Mesenchymal stem cell (in vitro differentiated cells and primary cell): ENCODE measurements at regions not wholly inside any gene's neighbourhood (a gene's known extent, or its start where the extent isn't known, plus 50 kb on each side); places are given as distances from the start of the nearest gene placed in this dataset.

Experiments used
- DNase-seq: peaks from one replicate; pipeline ENCODE4 v3.0.0-alpha.2; 2013
- H2AFZ ChIP-seq: one replicate; pipeline ENCODE4 v1.6.1; 2013; ENCODE audit warnings: low read depth, mild to moderate bottlenecking, control low read depth, inconsistent platforms, low read length, moderate library complexity
- H2AK5ac ChIP-seq: 2 replicates; pipeline ENCODE4 v1.6.1; 2013; ENCODE audit warnings: low read length, moderate library complexity, mild to moderate bottlenecking, inconsistent platforms; ENCODE audit not compliant: severe bottlenecking
- H2BK120ac ChIP-seq: one replicate; pipeline ENCODE4 v1.6.1; 2013; ENCODE audit warnings: low read depth, mild to moderate bottlenecking, inconsistent platforms, low read length, moderate library complexity
- H2BK12ac ChIP-seq, 2 experiments: one replicate each; pipeline ENCODE4 v1.6.1; 2013; ENCODE audit warnings: inconsistent platforms in 2 of 2, low read length in 2 of 2, mild to moderate bottlenecking in 2 of 2, moderate library complexity in 2 of 2, control low read depth in 1 of 2
- H2BK15ac ChIP-seq: one replicate; pipeline ENCODE4 v1.6.1; 2013; ENCODE audit warnings: mild to moderate bottlenecking, low read depth, inconsistent platforms; ENCODE audit not compliant: poor library complexity, severe bottlenecking
- H2BK5ac ChIP-seq: 2 replicates; pipeline ENCODE4 v1.6.1; 2013; ENCODE audit warnings: low read depth, mild to moderate bottlenecking, low read length, control low read depth, inconsistent platforms; ENCODE audit not compliant: poor library complexity, severe bottlenecking
- H3K14ac ChIP-seq, 2 experiments: one replicate each; pipeline ENCODE4 v1.6.1; 2013; ENCODE audit warnings: inconsistent platforms in 2 of 2, low read length in 2 of 2, control low read depth in 1 of 2, mild to moderate bottlenecking in 1 of 2, moderate library complexity in 1 of 2
- H3K18ac ChIP-seq, 2 experiments: one replicate each; pipeline ENCODE4 v1.6.1; 2013; ENCODE audit warnings: inconsistent platforms in 2 of 2, low read length in 2 of 2, control low read depth in 1 of 2, low read depth in 1 of 2, mild to moderate bottlenecking in 1 of 2
- H3K23ac ChIP-seq, 2 experiments: one replicate each; pipeline ENCODE4 v1.6.1; 2013; ENCODE audit warnings: inconsistent platforms in 2 of 2, low read length in 2 of 2, mild to moderate bottlenecking in 2 of 2, moderate library complexity in 2 of 2, control low read depth in 1 of 2
- H3K27ac ChIP-seq: 2 replicates; pipeline ENCODE4 v1.5.1; 2013; ENCODE audit warnings: mild to moderate bottlenecking, moderate library complexity, low read length, control low read depth, inconsistent platforms; ENCODE audit not compliant: poor library complexity, severe bottlenecking
- H3K27me3 ChIP-seq, 2 experiments: 2 replicates each; pipeline versions ENCODE4 v1.6.1 to v1.7.0; 2013; ENCODE audit warnings: low read length in 2 of 2, mild to moderate bottlenecking in 2 of 2, moderate library complexity in 2 of 2, control low read depth in 1 of 2, inconsistent platforms in 1 of 2; ENCODE audit not compliant: control insufficient read depth in 1 of 2, insufficient read depth in 1 of 2
- H3K36me3 ChIP-seq, 2 experiments: 2 replicates each; pipeline versions ENCODE4 v1.6.1 to v1.7.0; 2013; ENCODE audit warnings: low read length in 2 of 2, control low read depth in 1 of 2, inconsistent platforms in 1 of 2, low read depth in 1 of 2, mild to moderate bottlenecking in 1 of 2; ENCODE audit not compliant: insufficient read depth in 2 of 2, control insufficient read depth in 1 of 2
- H3K4ac ChIP-seq, 2 experiments: one replicate each; pipeline ENCODE4 v1.6.1; 2013; ENCODE audit warnings: inconsistent platforms in 2 of 2, low read length in 2 of 2, mild to moderate bottlenecking in 2 of 2, moderate library complexity in 2 of 2, control low read depth in 1 of 2, low read depth in 1 of 2
- H3K4me1 ChIP-seq: 2 replicates; pipeline ENCODE4 v1.6.1; 2013; ENCODE audit warnings: low read depth, low read length, control low read depth; ENCODE audit not compliant: control insufficient read depth, insufficient read depth
- H3K4me2 ChIP-seq: 2 replicates; pipeline ENCODE4 v1.6.1; 2013; ENCODE audit warnings: low read length, mild to moderate bottlenecking, inconsistent platforms; ENCODE audit not compliant: poor library complexity, severe bottlenecking
- H3K4me3 ChIP-seq, 2 experiments: 2 replicates each; pipeline versions ENCODE4 v1.5.1 to v1.7.0; 2013; ENCODE audit warnings: low read length in 2 of 2, mild to moderate bottlenecking in 2 of 2, control low read depth in 1 of 2, low read depth in 1 of 2; ENCODE audit not compliant: insufficient read depth in 1 of 2
- H3K79me1 ChIP-seq: replicated peaks from 2 replicates; pipeline ENCODE4 v1.6.1; 2013; ENCODE audit warnings: mild to moderate bottlenecking, control low read depth, low read length, inconsistent platforms; ENCODE audit not compliant: poor library complexity, severe bottlenecking
- H3K9ac ChIP-seq: 2 replicates; pipeline ENCODE4 v1.7.0; 2013; ENCODE audit warnings: mild to moderate bottlenecking, low read length, moderate library complexity
- H3K9me3 ChIP-seq: 2 replicates; pipeline ENCODE4 v1.7.0; 2013; ENCODE audit warnings: mild to moderate bottlenecking, low read length; ENCODE audit not compliant: control insufficient read depth
- H4K8ac ChIP-seq: one replicate; pipeline ENCODE4 v1.6.1; 2013; ENCODE audit warnings: inconsistent platforms, mild to moderate bottlenecking, low read length, moderate library complexity
- H4K91ac ChIP-seq: one replicate; pipeline ENCODE4 v1.6.1; 2013; ENCODE audit warnings: mild to moderate bottlenecking, low read length, inconsistent platforms
- WGBS: methylation state at CpG from one replicate; pipeline ENCODE4 v1.1.7; 2013; ENCODE audit warnings: mixed read lengths; 5-methylcytosine and 5-hydroxymethylcytosine counted together

DNA sequence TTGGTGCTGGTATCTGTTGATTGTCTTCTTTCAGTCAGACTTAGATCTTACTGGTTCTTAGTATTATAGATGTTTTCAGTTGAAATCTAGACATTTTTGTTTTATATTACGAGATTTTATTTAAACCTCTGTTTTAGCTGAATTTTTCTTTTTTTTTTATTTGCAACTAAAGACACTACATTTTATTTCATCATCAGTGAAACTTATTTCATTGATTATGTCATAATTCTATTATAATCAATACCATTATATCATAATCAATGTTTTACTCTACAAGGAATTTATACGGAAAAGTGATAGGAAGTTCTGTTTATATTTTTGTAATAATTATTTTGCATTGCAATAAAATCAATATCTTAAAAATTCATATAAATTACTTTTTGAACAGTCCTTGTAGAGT is 477.4 kb upstream of the MDFIC2 start:
- Histone ChIP-seq H4K8ac (no peak overlapping the region), H3K36me3 (no peaks in the 10 kb centered on the region), H2BK15ac (no peak overlapping the region), H3K9me3 (no peaks in the 10 kb centered on the region), H4K91ac (no peak overlapping the region), H3K4me2 (no peak overlapping the region), H3K27ac (no peak overlapping the region), H2BK5ac (no peak overlapping the region), H3K79me1 (no peaks in the 10 kb centered on the region), H3K27me3 (no peaks in the 10 kb centered on the region), H2AK5ac (no peak overlapping the region), H3K4me3 (no peak overlapping the region), H2AFZ (no peak overlapping the region), H3K18ac (no peak overlapping the region), H3K4me1 (no peaks in the 10 kb centered on the region), H3K4ac (no peak overlapping the region), H2BK12ac (no peak overlapping the region), H3K23ac (no peak overlapping the region), H2BK120ac (no peak overlapping the region), H3K14ac (no peak overlapping the region), H3K9ac (no peak overlapping the region)
- no peak for DNase-seq
- WGBS, result no CpG with 5 or more reads among the region's 2 CpGs

- Histone ChIP-seq H3K4ac (no peak overlapping the region), H3K4me2 (no peak overlapping the region), H3K18ac (no peak overlapping the region), H2BK15ac (no peak overlapping the region), H4K8ac (no peak overlapping the region), H3K36me3 (no peaks in the 10 kb centered on the region), H2BK5ac (no peak overlapping the region), H3K14ac (no peak overlapping the region), H3K79me1 (no peaks in the 10 kb centered on the region), H2BK120ac (no peak overlapping the region), H3K4me1 (no peaks in the 10 kb centered on the region), H3K4me3 (no peak overlapping the region), H3K23ac (no peak overlapping the region), H3K9me3 (no peaks in the 10 kb centered on the region), H4K91ac (no peak overlapping the region), H2AK5ac (no peak overlapping the region), H2AFZ (no peak overlapping the region), H2BK12ac (no peak overlapping the region), H3K27ac (no peak overlapping the region), H3K9ac (no peak overlapping the region), H3K27me3 (no peaks in the 10 kb centered on the region)
- DNase-seq, result no peak
Observed at GRCh38 chr3:70780790-70781189, 468.4 kb upstream of the MDFIC2 start.

GRCh38 chr3:70779296-70779695 is 466.9 kb upstream of the MDFIC2 start:
- Histone ChIP-seq H2AFZ (no peak overlapping the region), H3K79me1 (no peaks in the 10 kb centered on the region), H4K8ac (no peak overlapping the region), H3K9ac (no peak overlapping the region), H3K14ac (no peak overlapping the region), H3K23ac (no peak overlapping the region), H3K4me3 (no peak overlapping the region), H2BK15ac (no peak overlapping the region), H2BK5ac (no peak overlapping the region), H3K36me3 (no peaks in the 10 kb centered on the region), H2BK120ac (no peak overlapping the region), H3K4ac (no peak overlapping the region), H3K27ac (no peak overlapping the region), H3K27me3 (no peaks in the 10 kb centered on the region), H2AK5ac (no peak overlapping the region), H4K91ac (no peak overlapping the region), H3K4me2 (no peak overlapping the region), H3K9me3 (no peaks in the 10 kb centered on the region), H3K18ac (no peak overlapping the region), H2BK12ac (no peak overlapping the region), H3K4me1 (no peaks in the 10 kb centered on the region)
- 74% methylated on average over 4 of the region's 4 CpGs for whole genome bisulfite sequencing
- DNase-seq, result no peak

DNA sequence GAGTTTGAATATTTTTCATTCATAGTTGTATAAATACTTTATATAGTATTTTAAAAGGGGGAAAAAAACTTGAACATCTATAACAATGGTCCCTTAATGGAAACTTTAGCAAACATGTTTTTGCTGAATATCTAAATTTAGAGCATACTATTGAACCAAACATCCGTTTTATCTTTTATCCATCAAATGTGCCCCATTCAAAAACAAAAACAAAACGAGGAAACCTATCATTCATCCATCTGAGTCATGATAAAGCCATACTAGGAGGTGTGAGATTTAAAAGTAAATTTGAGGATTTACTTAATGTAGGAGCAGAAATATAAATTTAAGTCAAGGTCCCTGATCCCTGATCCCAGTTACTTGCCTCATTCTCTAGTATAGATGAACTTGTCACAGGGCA is 463.6 kb upstream of the MDFIC2 start:
- Histone ChIP-seq H3K27ac (no peak overlapping the region), H3K27me3 (no peaks in the 10 kb centered on the region), H3K23ac (no peak overlapping the region), H3K14ac (no peak overlapping the region), H3K4ac (no peak overlapping the region), H2BK5ac (no peak overlapping the region), H3K4me2 (no peak overlapping the region), H4K8ac (no peak overlapping the region), H2AFZ (no peak overlapping the region), H3K79me1 (no peaks in the 10 kb centered on the region), H2BK12ac (no peak overlapping the region), H3K9ac (no peak overlapping the region), H3K4me3 (no peak overlapping the region), H3K18ac (no peak overlapping the region), H3K36me3 (no peaks in the 10 kb centered on the region), H2AK5ac (no peak overlapping the region), H2BK15ac (no peak overlapping the region), H3K9me3 (no peaks in the 10 kb centered on the region), H3K4me1 (no peaks in the 10 kb centered on the region), H4K91ac (no peak overlapping the region), H2BK120ac (no peak overlapping the region)
- DNase-seq, result no peak
- 100% methylated on average over 1 of the region's 2 CpGs for WGBS
